ENCODE measurements at regions not wholly inside any gene's neighbourhood (a gene's known extent, or its start where the extent isn't known, plus 50 kb on each side); places are given as distances from the start of the nearest gene placed in this dataset.

- no peak for TF ChIP-seq POLR2A (IDR thresholded peaks at IDR 0.05)
- TF ChIP-seq, protein P1, sequence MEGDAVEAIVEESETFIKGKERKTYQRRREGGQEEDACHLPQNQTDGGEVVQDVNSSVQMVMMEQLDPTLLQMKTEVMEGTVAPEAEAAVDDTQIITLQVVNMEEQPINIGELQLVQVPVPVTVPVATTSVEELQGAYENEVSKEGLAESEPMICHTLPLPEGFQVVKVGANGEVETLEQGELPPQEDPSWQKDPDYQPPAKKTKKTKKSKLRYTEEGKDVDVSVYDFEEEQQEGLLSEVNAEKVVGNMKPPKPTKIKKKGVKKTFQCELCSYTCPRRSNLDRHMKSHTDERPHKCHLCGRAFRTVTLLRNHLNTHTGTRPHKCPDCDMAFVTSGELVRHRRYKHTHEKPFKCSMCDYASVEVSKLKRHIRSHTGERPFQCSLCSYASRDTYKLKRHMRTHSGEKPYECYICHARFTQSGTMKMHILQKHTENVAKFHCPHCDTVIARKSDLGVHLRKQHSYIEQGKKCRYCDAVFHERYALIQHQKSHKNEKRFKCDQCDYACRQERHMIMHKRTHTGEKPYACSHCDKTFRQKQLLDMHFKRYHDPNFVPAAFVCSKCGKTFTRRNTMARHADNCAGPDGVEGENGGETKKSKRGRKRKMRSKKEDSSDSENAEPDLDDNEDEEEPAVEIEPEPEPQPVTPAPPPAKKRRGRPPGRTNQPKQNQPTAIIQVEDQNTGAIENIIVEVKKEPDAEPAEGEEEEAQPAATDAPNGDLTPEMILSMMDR (IDR thresholded peaks at IDR 0.05): no peak
Measured at GRCh38 chr4:20041839-20042407, 209.8 kb upstream of the SLIT2 start.

All from transverse colon (tissue), 3 donors.